A673 (cell line): ENCODE measurements at regions not wholly inside any gene's neighbourhood (a gene's known extent, or its start where the extent isn't known, plus 50 kb on each side); places are given as distances from the start of the nearest gene placed in this dataset.

Experiments used
- EZH2 ChIP-seq: fragments of 200-600 bp; sonication (generic); IDR thresholded peaks from 2 replicates; pipeline ENCODE4 v1.6.1; 2017; ENCODE audit warnings: borderline replicate concordance, low read depth, mild to moderate bottlenecking, mixed read lengths, antibody characterized with exemption, low read length; ENCODE audit not compliant: poor library complexity, severe bottlenecking
- TF ChIP-seq, protein P1 (sequence below): fragments of 300-800, 200-600 bp; sonication (generic); conservative IDR thresholded peaks from 2 replicates; pipeline ENCODE4 v1.5.1; 2017; ENCODE audit warnings: low read depth, mild to moderate bottlenecking, antibody characterized with exemption, low read length, moderate library complexity, mixed read lengths

DNA sequence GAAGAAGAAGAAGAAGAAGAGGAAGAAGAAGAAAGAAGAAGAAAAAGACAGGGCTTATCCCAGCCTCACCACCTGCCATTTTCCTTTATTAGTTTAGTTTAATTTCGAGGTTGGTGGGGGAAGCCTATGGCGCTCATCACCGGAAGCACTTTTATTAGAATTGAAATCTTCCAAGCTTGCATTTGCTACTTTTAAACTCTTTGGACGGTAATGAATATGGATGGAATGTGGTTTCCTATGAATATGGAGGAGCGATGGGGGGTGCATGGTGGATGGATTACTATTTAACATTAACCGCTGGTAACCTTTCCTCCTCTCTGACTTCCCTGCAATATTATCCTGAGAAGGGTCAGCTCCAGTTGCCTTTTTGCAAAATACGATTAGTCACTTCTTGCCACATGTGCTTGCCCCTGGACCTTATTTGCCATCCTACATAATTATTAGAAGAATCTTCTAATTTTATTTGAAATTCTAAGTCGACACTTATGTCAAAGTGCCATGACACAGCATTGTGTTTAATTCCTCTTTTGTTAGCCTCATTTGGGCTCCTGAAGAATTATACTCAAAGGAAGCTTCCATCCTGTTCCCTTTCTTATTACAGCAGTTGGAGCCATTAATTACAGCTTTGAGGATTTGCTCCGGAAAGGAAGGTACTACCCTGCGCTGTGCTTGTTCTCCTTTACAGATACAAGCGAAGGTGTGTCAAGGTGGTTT, 424.5 kb downstream of the VRK1 start:
- TF ChIP-seq, protein P1, sequence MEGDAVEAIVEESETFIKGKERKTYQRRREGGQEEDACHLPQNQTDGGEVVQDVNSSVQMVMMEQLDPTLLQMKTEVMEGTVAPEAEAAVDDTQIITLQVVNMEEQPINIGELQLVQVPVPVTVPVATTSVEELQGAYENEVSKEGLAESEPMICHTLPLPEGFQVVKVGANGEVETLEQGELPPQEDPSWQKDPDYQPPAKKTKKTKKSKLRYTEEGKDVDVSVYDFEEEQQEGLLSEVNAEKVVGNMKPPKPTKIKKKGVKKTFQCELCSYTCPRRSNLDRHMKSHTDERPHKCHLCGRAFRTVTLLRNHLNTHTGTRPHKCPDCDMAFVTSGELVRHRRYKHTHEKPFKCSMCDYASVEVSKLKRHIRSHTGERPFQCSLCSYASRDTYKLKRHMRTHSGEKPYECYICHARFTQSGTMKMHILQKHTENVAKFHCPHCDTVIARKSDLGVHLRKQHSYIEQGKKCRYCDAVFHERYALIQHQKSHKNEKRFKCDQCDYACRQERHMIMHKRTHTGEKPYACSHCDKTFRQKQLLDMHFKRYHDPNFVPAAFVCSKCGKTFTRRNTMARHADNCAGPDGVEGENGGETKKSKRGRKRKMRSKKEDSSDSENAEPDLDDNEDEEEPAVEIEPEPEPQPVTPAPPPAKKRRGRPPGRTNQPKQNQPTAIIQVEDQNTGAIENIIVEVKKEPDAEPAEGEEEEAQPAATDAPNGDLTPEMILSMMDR = no peak
- TF ChIP-seq EZH2 = no peak
